Kidney glomerular epithelial cell (primary cell): ENCODE measurements at regions not wholly inside any gene's neighbourhood (a gene's known extent, or its start where the extent isn't known, plus 50 kb on each side); places are given as distances from the start of the nearest gene placed in this dataset.
"Not testable (repeated sequence)": the region's sequence is repeated elsewhere in the genome, so short reads cannot be mapped to it uniquely, and the experiment has no call there.

Source experiments
- DNase-seq: peaks from one replicate; lab custom pipeline; 2025; lab: John Stamatoyannopoulos, UW

GRCh38 chr10:60569681-60570080 is 180.0 kb upstream of the ANK3 start:
- no peak for DNase-seq

DNA sequence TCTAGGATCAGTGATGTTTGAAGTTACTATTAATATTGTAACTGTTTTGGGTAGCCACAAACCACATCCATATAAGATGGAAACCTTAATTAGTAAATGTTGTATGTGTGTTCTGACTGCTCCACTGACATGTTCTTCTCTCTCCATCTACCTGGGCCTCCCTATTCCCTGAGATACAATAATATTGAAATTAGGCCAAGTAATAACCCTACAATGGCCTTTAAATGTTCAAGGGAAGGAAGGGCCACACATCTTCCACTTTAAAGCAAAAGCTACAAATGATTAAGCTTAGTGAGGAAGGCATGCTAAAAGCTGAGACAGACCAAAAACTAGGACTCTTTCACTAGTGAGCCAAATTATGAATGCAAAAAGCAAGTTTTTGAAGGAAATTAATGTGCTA is 176.4 kb upstream of the ANK3 start:
- DNase-seq: no peak

GRCh38 chr10:60565492-60565891 is 175.8 kb upstream of the ANK3 start:
- no peak for DNase-seq

DNA sequence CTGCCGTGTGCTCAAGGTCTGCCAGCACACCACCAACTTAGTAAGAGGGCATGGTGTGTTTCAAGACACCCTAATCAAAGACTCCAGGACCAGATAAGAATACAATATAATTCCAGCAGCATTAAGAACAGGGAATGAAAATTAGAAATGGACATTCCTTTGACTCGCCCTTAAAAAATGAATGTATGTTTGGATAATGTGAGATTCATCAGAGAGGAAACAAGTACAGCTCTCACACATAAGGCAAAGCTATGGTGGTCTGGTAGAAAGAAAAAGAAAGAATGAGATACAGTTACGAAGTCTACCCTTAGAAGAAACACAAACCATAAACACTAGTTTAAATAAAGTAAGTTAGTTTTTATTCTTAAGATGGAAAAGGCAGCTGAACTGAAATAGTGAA is 174.8 kb upstream of the ANK3 start:
- no peak for DNase-seq

GRCh38 chr10:60560451-60560850 is 170.8 kb upstream of the ANK3 start:
- DNase-seq: no peak

- DNase-seq: no peak
These were observed 166.0 kb upstream of the ANK3 start for GRCh38 chr10:60555700-60556099.

GRCh38 chr10:60549686-60550085 is 160.0 kb upstream of the ANK3 start:
- peak; percentile 42 for DNase-seq

DNA sequence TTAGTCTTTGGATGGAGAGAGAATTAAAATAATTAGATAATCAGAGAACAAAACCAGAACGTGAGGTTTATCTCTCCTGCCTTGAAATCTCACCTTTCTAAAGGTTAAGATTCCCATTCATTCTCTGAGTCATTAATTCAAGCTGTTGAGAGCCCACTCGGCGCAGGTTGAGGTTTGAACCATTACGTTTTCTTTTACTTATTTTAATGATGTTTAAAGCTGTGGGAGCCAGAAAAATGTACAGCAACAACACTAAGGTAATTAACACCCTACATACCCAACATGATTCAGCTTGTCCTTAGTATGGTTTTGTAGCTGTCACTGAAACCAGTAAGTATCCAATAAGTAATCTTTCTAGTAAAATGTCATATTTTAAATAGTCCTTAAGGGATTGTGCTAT is 153.0 kb upstream of the ANK3 start:
- no peak for DNase-seq

DNA sequence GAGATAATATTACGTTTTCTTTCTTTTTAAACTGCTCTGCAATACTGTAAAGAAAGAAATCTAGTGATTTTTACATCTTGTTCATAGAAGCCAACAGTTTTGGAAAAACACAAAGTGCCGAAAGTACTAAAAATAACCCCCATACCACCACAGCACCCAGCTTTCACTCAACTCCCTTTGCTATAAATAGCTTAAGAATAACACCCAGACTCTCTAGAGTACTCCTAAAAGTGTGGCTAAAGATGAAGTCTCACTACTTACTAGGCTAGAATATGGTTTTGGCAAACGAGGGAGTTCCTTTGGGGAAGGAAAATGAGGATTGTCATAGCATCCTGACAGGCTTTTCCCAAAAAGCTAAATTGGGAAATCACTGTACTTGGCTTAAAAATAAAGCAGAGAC is 151.8 kb upstream of the ANK3 start:
- no peak for DNase-seq

GRCh38 chr10:60537697-60538096 is 148.0 kb upstream of the ANK3 start:
- DNase-seq: no peak

DNA sequence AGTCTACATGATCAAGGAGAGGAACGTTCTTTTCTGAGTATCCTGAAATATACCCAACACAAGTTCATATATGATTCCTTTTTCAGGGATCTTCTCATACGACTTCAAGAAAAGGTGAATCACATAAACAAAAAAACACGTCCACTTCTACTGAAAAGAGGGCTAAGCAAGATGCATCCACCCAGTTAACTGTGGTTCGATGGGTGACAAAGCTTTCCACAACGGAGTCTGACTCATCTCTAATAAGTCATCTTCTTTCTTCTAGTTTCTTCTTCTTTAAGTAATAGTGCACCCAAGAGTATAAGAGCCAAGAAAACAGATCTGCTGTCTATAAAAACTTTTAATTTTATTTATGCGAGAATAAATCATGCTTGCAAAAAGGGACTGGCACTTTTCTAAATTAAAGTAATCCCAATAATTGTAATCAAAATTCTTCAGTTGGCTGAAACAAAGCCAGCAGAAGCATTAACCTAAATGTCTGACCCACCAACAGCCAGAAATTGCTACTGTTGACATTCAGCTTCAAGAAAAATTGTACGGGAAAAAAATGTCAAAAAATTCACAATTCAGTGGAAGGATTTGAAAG is 146.9 kb upstream of the ANK3 start:
- peak; percentile 76 for DNase-seq

GRCh38 chr10:60535427-60535826 is 145.8 kb upstream of the ANK3 start:
- no peak for DNase-seq

DNA sequence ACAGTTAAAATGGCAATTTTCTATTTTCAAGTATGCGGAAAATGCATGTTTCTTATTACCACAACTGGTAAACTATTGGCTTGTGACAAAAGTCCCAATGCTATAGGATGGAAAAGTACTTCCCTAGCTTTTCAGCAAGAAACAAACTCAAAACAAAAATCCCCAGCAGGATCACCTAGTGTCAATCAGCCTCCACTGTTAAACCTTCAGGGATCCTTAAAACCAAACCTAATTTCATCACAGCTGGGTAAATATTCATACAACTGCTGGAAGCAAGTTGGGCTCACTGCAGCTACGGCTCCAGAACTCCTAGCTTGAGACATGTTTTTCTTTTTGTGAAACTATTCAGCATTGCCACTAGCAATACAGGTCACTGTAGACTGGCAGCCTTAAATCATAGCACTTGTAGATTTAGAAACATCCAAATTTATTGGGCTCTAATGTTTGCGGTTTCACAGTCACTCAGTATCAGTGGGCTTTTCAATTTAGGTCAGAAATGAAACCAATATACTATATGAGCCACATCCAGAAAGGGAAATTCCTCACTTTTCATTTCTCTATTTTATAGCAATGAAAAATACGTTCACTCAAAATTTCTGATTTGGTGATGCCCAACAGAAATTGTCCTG is 145.2 kb upstream of the ANK3 start:
- no peak for DNase-seq

DNA sequence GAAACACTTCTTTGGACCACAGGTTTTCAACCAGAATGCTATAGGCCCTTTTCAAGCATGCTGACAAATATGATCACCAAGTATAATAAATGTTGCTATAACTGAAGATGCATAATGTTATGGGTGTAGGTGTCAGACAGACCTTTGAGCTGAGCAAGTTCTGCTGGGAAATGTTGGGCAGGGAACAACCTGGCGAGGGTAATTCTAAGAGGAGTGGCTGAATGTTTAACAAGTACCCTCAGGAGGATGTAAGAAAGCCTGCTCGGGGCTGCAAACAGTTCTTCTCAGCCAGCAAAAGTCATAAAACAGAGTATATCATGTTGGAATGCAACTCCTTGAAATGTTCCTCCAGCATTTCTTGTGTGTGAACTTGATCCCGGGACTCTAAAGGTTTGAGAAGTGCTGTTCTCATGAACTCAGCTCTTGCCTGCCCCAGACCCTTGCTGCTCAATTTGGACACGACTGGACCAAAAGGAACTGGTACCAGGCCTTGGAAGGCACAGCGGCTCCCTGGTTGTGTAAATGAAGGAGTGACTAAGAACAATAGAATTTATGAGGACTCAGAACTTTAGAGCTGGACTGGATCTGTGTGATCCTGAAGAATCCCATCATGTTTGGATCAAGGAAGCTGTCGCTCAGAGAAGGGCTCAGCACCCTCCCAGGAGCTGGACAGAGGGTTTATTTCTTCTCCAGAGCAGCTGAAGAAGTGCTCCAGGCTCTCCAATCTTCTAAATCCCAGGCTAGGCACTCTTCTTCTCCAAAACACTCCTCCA is 143.2 kb upstream of the ANK3 start:
- no peak for DNase-seq

- no peak for DNase-seq
These were observed 141.3 kb upstream of the ANK3 start for GRCh38 chr10:60531006-60531405.

DNA sequence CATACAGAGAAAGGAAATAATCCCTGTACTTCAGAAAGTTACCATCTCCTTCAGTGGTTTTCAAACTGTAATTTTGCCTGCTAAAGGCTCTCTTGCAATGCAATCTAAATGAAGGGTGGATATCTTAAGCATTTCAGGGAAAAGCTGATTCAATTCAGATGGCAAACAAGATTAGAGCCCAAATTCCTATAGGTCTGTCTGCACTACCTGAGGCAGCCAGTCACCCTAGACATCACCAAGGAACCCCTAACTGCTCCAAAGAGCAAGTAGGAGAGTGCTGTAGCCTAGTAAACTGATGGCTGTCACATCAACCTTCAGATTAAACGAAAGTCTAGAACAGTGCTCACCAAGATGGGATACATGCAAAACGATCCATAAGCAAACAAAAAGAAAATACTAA is 138.0 kb upstream of the ANK3 start:
- no peak for DNase-seq

- no peak for DNase-seq
These were observed 136.3 kb upstream of the ANK3 start for GRCh38 chr10:60525716-60526585.

- no peak for DNase-seq
These were observed 134.9 kb upstream of the ANK3 start for GRCh38 chr10:60524541-60524940.

DNA sequence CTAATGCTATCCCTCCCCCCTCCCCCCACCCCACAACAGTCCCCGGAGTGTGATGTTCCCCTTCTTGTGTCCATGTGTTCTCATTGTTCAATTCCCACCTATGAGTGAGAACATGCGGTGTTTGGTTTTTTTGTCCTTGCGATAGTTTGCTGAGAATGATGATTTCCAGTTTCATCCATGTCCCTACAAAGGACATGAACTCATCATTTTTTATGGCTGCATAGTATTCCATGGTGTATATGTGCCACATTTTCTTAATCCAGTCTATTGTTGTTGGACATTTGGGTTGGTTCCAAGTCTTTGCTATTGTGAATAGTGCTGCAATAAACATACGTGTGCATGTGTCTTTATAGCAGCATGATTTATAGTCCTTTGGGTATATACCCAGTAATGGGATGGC is 133.7 kb upstream of the ANK3 start:
- not testable (repeated sequence) for DNase-seq

DNA sequence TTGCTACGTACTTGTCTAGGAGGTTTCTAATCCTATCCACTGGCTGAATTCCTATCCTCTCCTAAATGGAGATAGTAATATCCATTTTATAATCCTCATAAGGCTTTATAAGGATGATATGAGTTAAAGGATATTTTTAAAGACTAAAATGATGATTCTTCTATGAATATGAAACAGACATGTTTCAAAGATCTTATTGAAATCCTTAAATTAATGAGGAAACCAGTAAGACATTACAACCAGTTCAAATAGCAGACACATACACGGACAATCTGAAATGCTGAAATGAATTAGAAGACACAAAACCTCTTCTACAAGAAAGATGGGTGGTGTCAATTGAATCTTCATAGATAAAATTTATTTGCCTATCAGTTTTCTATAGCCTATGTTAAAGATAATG is 132.9 kb upstream of the ANK3 start:
- no peak for DNase-seq

- DNase-seq: no peak
These were observed 132.3 kb upstream of the ANK3 start for GRCh38 chr10:60521974-60522405.

DNA sequence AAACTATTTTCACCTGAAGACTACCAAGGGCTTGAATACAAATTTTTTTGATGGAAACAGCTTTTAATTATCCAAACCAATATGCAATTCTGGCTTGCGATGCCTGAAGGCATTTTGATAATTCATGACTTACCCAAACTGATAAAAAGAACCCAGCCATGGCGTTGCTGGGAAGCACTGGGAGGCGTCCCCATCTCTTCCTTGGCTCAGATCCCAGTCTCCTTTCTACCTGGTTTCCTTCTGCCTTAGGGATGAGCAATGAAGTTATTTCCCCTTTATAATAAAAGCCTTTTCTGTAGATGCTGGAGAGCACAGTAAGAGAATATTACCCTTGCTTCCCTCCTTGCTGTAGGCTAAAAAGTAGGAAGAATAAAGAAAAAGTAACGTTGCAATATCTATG is 129.1 kb upstream of the ANK3 start:
- DNase-seq: no peak

GRCh38 chr10:60517805-60518204 is 128.1 kb upstream of the ANK3 start:
- no peak for DNase-seq
